Prostate gland (tissue), 2 donors: ENCODE measurements at regions not wholly inside any gene's neighbourhood (a gene's known extent, or its start where the extent isn't known, plus 50 kb on each side); places are given as distances from the start of the nearest gene placed in this dataset.
A peak's percentile ranks its signal among the peaks of the same experiment; 100 is the strongest.

Experiments
- DNase-seq: peaks from one replicate; pipeline ENCODE4 v3.0.0-alpha.2; 2019; ENCODE audit warnings: low spot score
- H3K27ac ChIP-seq, 2 donors: fragments of 200-600 bp; sonication (generic); 2 replicates each; pipeline ENCODE4 v1.5.1; 2017 to 2019
- H3K27me3 ChIP-seq: fragments of 200-600 bp; sonication (generic); replicated peaks from 2 replicates; pipeline ENCODE4 v1.5.1; 2019; ENCODE audit not compliant: insufficient read depth
- H3K36me3 ChIP-seq, 2 donors: fragments of 200-600 bp; sonication (generic); 1 replicate in 1 of 2; 2 replicates in 1 of 2; pipeline versions ENCODE4 v1.5.1 to v1.8.1; 2017 to 2019
- H3K4me1 ChIP-seq: fragments of 200-600 bp; sonication (generic); replicated peaks from 2 replicates; pipeline ENCODE4 v1.5.1; 2019
- H3K4me3 ChIP-seq, 2 donors: fragments of 200-600 bp; sonication (generic); 2 replicates each; pipeline ENCODE4 v1.5.1; 2017 to 2019
- H3K9me3 ChIP-seq: fragments of 200-600 bp; sonication (generic); 2 replicates; pipeline ENCODE4 v1.5.1; 2017
- POLR2A ChIP-seq: fragments of 450-650 bp; IDR thresholded peaks from one replicate; pipeline ENCODE4 v1.6.1; 2016; ENCODE audit warnings: antibody characterized with exemption, mild to moderate bottlenecking
- POLR2AphosphoS5 ChIP-seq: sonication (generic); formaldehyde crosslinking; IDR thresholded peaks from one replicate; pipeline ENCODE4 v1.6.1; 2017; ENCODE audit warnings: antibody characterized with exemption
- WGBS: methylation state at CpG from one replicate; pipeline ENCODE4 v1.1.5; 2018; 5-methylcytosine and 5-hydroxymethylcytosine counted together
- intact Hi-C: fragments of 100-400 bp; cut with DNase I; formaldehyde crosslinking; loops from one replicate; pipeline ENCODE4 v1.14.2; 2022
- TF ChIP-seq, protein P1 (sequence below), 4 experiments: fragments of 200-600 bp in 2 of 4; fragments of 450-650 bp in 2 of 4; sonication (generic) in 2 of 4; IDR thresholded peaks; 1 replicate in 3 of 4; 2 replicates in 1 of 4; pipeline ENCODE4 v1.5.1; 2016 to 2019; ENCODE audit warnings: antibody characterized with exemption in 4 of 4, mild to moderate bottlenecking in 2 of 4, moderate library complexity in 2 of 4

DNA sequence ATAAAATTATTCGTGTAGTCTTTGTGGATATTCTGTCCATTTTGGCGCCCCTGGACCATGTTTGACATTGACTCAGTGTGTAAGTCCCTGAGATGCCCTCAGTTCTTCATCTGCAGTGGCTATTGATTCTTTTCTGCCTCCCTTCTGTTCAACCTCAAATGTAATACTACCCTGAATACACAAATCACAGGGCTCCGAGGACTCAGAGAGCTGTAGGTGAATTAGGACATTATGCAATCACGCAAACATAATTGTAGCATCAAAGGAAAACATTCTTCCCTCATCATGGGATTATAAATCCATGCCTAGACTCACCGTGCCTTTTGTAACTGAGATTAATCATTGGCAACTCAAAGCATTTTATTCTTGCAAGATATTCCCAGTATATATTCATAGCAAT, 161.4 kb upstream of the PACRGL start:
- H3K27me3 ChIP-seq, result no peaks in the 10 kb centered on the region
- TF ChIP-seq POLR2A (no peak), POLR2AphosphoS5 (no peak)
- TF ChIP-seq, protein P1, sequence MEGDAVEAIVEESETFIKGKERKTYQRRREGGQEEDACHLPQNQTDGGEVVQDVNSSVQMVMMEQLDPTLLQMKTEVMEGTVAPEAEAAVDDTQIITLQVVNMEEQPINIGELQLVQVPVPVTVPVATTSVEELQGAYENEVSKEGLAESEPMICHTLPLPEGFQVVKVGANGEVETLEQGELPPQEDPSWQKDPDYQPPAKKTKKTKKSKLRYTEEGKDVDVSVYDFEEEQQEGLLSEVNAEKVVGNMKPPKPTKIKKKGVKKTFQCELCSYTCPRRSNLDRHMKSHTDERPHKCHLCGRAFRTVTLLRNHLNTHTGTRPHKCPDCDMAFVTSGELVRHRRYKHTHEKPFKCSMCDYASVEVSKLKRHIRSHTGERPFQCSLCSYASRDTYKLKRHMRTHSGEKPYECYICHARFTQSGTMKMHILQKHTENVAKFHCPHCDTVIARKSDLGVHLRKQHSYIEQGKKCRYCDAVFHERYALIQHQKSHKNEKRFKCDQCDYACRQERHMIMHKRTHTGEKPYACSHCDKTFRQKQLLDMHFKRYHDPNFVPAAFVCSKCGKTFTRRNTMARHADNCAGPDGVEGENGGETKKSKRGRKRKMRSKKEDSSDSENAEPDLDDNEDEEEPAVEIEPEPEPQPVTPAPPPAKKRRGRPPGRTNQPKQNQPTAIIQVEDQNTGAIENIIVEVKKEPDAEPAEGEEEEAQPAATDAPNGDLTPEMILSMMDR (IDR thresholded peaks at IDR 0.05), result no peak
- H3K9me3 ChIP-seq, result no peaks in the 10 kb centered on the region
- no peaks in the 10 kb centered on the region for H3K36me3 ChIP-seq
- no peak overlapping the region for H3K27ac ChIP-seq
- intact Hi-C loops, result no loop called here
- WGBS, result 62% methylated on average over 5 of the region's 5 CpGs
- DNase-seq, result no peak
- H3K4me3 ChIP-seq, result no peak overlapping the region
- H3K4me1 ChIP-seq, result no peaks in the 10 kb centered on the region

DNA sequence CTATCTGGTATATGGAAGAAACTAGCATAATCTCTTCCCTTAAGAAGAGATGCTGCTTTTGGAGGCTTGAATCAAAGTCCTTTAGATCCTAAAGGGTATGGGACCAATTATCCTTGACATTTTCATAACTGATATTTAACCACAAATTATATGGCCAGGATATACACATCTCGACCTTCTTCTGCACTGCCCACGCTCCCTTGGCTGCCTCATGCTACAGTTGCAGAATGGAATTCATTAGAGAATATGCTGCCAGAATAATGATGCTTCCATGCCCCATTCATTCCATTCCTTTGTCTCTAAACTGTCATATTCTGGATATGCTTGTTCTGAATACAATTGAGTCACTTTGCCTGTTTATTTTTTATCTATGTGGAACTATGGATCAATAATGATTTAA, 157.1 kb upstream of the PACRGL start:
- Histone ChIP-seq H3K27me3 (no peaks in the 10 kb centered on the region), H3K36me3 (no peaks in the 10 kb centered on the region), H3K4me1 (no peaks in the 10 kb centered on the region), H3K27ac (no peak overlapping the region), H3K4me3 (no peak overlapping the region), H3K9me3 (no peaks in the 10 kb centered on the region)
- 57% methylated on average over 2 of the region's 2 CpGs for WGBS
- TF ChIP-seq, protein P1 (IDR thresholded peaks at IDR 0.05), result no peak
- TF ChIP-seq POLR2A (no peak), POLR2AphosphoS5 (no peak)
- intact Hi-C loops, result loop anchor here (5.0 to 10.0 kb wide), 2 partner anchors 126 to 142 kb away; no protein-coding TSS in a partner anchor
- no peak for DNase-seq

DNA sequence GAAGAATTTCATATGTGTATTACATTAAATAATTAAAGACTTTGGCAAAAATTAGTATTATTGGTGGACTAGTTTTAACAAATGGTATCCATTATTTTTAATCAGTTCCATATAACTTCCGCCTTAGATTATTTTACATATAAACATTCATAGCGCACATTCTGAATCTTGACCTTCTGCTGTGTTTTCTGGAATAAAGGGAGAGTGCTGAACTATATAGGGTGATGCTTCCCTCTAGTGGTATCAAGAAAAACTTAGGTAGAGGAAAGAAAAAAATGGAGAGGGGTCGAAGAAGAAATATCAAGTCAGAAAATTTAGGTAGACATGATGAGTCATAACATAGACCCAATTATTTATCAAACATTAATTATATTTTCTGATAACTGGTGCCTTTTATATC, 155.6 kb upstream of the PACRGL start:
- no peaks in the 10 kb centered on the region for H3K9me3 ChIP-seq
- no peak overlapping the region for H3K4me3 ChIP-seq
- DNase-seq, result no peak
- H3K27me3 ChIP-seq, result no peaks in the 10 kb centered on the region
- TF ChIP-seq, protein P1 (IDR thresholded peaks at IDR 0.05), result peak in 3 of 4 experiments; percentile 40 to 73 (median 67)
- TF ChIP-seq POLR2A, result no peak
- H3K4me1 ChIP-seq, result no peaks in the 10 kb centered on the region
- no peaks in the 10 kb centered on the region for H3K36me3 ChIP-seq
- WGBS, result 16% methylated on average over 3 of the region's 3 CpGs
- intact Hi-C loops, result loop anchor here (5.0 to 10.0 kb wide), 3 partner anchors 127 to 292 kb away; partner anchors contain the start of gene SLIT2
- H3K27ac ChIP-seq, result no peak overlapping the region

DNA sequence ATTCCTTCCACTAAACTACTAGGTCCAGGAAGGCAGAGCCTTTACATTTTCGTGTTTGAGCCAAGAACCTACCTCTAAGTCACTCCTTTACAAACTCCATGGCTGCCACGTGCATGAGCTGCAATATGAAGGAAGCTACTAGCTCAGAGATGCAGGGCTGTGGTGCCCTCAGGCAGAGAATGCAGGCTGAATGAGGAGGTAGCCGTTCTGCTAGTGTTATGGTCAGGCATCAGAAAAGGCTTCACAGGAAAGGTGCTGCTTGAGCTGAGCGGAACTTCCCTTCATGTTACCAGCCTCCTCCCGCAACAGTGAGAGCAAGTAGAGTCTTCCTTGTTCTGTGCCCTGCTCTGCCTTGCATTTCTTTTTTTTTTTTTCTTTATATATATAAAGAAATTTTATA, 148.3 kb upstream of the PACRGL start:
- intact Hi-C loops, result no loop called here
- H3K4me3 ChIP-seq, result no peak overlapping the region
- H3K27me3 ChIP-seq, result no peaks in the 10 kb centered on the region
- TF ChIP-seq, protein P1 (IDR thresholded peaks at IDR 0.05), result no peak
- TF ChIP-seq POLR2AphosphoS5, result no peak
- TF ChIP-seq POLR2A, result no peak
- WGBS, result 81% methylated on average over 5 of the region's 5 CpGs
- no peaks in the 10 kb centered on the region for H3K36me3 ChIP-seq
- H3K27ac ChIP-seq, result no peak overlapping the region
- no peaks in the 10 kb centered on the region for H3K4me1 ChIP-seq
- no peak for DNase-seq
- H3K9me3 ChIP-seq, result no peaks in the 10 kb centered on the region

DNA sequence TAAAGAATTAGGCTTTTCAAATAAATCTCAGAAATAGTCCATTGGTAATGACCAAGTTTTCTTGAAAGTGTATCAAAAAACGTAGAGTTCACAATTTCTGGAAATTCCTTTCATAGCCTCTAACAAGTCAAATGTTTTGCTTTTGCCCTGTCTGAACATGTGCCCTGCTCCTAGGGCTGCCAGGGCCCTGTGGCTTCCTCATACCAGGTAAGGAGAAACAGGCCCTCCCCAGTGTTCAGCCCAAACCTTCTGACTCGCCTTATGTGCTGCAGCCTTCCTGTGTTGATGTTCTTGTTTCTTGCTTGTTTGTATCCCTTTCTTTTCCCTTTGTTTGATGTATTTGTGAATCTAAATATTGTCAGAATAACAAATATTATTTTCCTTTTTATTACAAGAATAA, 146.1 kb upstream of the PACRGL start:
- DNase-seq, result no peak
- Histone ChIP-seq H3K4me1 (no peaks in the 10 kb centered on the region), H3K27ac (no peak overlapping the region), H3K36me3 (no peaks in the 10 kb centered on the region), H3K4me3 (no peak overlapping the region), H3K9me3 (no peaks in the 10 kb centered on the region), H3K27me3 (no peaks in the 10 kb centered on the region)
- TF ChIP-seq POLR2A (no peak), POLR2AphosphoS5 (no peak)
- TF ChIP-seq, protein P1 (IDR thresholded peaks at IDR 0.05), result no peak
- intact Hi-C loops, result no loop called here
- 56% methylated on average over 2 of the region's 2 CpGs for WGBS
